Activated T-cell treated with anti-CD3 and anti-CD28 coated beads, Interleukin-2, amount 50 U/mL, for 72 hours (primary cell): ENCODE measurements at regions not wholly inside any gene's neighbourhood (a gene's known extent, or its start where the extent isn't known, plus 50 kb on each side); places are given as distances from the start of the nearest gene placed in this dataset.
"Not testable (repeated sequence)": the region's sequence is repeated elsewhere in the genome, so short reads cannot be mapped to it uniquely, and the experiment has no call there.

Experiments used
- ATAC-seq, 2 donors: fragments of 150-1000 bp; cut with Tn5 transposase; replicated peaks in 1 of 2; 2 replicates each; pipeline ENCODE4 v1.10.0; 2021; ENCODE audit warnings: moderate library complexity in 2 of 2, mild to moderate bottlenecking in 1 of 2
- DNase-seq, 2 donors: peaks; one replicate each; pipeline ENCODE4 v3.0.0; 2021 to 2022; ENCODE audit warnings: mixed read lengths in 1 of 2
- H3K27ac Mint-ChIP-seq: one replicate; pipeline ENCODE4 v1.8.0; 2022; ENCODE audit warnings: mild to moderate bottlenecking, moderate library complexity, mixed read lengths
- H3K27me3 Mint-ChIP-seq: one replicate; pipeline ENCODE4 v1.8.0; 2022; ENCODE audit warnings: low read depth, mixed read lengths
- H3K36me3 Mint-ChIP-seq, 2 donors: one replicate each; pipeline ENCODE4 v1.8.0; 2022; ENCODE audit warnings: mixed read lengths in 2 of 2, mild to moderate bottlenecking in 1 of 2; ENCODE audit not compliant: insufficient read depth in 2 of 2
- H3K4me1 Mint-ChIP-seq: one replicate; pipeline ENCODE4 v1.8.0; 2022; ENCODE audit warnings: low read depth, mixed read lengths
- H3K4me3 Mint-ChIP-seq, 2 donors: one replicate each; pipeline ENCODE4 v1.8.0; 2022; ENCODE audit warnings: mild to moderate bottlenecking in 2 of 2, mixed read lengths in 2 of 2, moderate library complexity in 2 of 2
- H3K9me3 Mint-ChIP-seq, 2 donors: one replicate each; pipeline ENCODE4 v1.8.0; 2022; ENCODE audit warnings: mixed read lengths in 2 of 2

- Mint-ChIP-seq H3K9me3 (peaks cover 2 to 4% of the 10 kb centered on the region in 2 donors), H3K27ac (no peak overlapping the region), H3K4me3 (no peak overlapping the region), H3K27me3 (no peaks in the 10 kb centered on the region), H3K36me3 (no peaks in the 10 kb centered on the region), H3K4me1 (no peaks in the 10 kb centered on the region)
- ATAC-seq (no peak), DNase-seq (no peak)
Measured at GRCh38 chr3:191068946-191069813, 129.9 kb upstream of the OSTN start.

GRCh38 chr3:191066669-191067068 is 132.4 kb upstream of the OSTN start:
- H3K36me3 Mint-ChIP-seq = no peaks in the 10 kb centered on the region
- H3K27me3 Mint-ChIP-seq = no peaks in the 10 kb centered on the region
- H3K27ac Mint-ChIP-seq = no peak overlapping the region
- ATAC-seq (no peak), DNase-seq (no peak)
- H3K4me1 Mint-ChIP-seq = no peaks in the 10 kb centered on the region
- H3K9me3 Mint-ChIP-seq = peaks cover 2 to 4% of the 10 kb centered on the region in 2 donors
- H3K4me3 Mint-ChIP-seq = no peak overlapping the region

GRCh38 chr3:191065181-191065805 is 133.7 kb upstream of the OSTN start:
- no peaks in the 10 kb centered on the region for H3K27me3 Mint-ChIP-seq
- H3K27ac Mint-ChIP-seq = no peak overlapping the region
- peaks cover 2 to 3% of the 10 kb centered on the region in 2 donors for H3K9me3 Mint-ChIP-seq
- H3K4me3 Mint-ChIP-seq = no peak overlapping the region
- no peak for DNase-seq
- no peaks in the 10 kb centered on the region for H3K4me1 Mint-ChIP-seq
- ATAC-seq = no peak
- no peaks in the 10 kb centered on the region for H3K36me3 Mint-ChIP-seq

GRCh38 chr3:191051037-191051436 is 148.0 kb upstream of the OSTN start:
- Mint-ChIP-seq H3K36me3 (no peaks in the 10 kb centered on the region), H3K4me3 (no peak overlapping the region), H3K27me3 (no peaks in the 10 kb centered on the region), H3K9me3 (peaks cover 2 to 3% of the 10 kb centered on the region in 2 donors), H3K4me1 (no peaks in the 10 kb centered on the region), H3K27ac (no peak overlapping the region)
- DNase-seq (no peak), ATAC-seq (no peak)

GRCh38 chr3:191047930-191048329 is 151.1 kb upstream of the OSTN start:
- no peak overlapping the region for H3K27ac Mint-ChIP-seq
- no peaks in the 10 kb centered on the region for H3K27me3 Mint-ChIP-seq
- H3K36me3 Mint-ChIP-seq = no peaks in the 10 kb centered on the region
- H3K4me1 Mint-ChIP-seq = no peaks in the 10 kb centered on the region
- peaks cover 2 to 3% of the 10 kb centered on the region in 2 donors for H3K9me3 Mint-ChIP-seq
- DNase-seq (no peak), ATAC-seq (no peak)
- H3K4me3 Mint-ChIP-seq = no peak overlapping the region

GRCh38 chr3:191030929-191031328 is 168.1 kb upstream of the OSTN start:
- no peak for DNase-seq
- no peak for ATAC-seq
- Mint-ChIP-seq H3K27ac (no peak overlapping the region), H3K4me3 (no peak overlapping the region), H3K4me1 (no peaks in the 10 kb centered on the region), H3K27me3 (no peaks in the 10 kb centered on the region), H3K36me3 (no peaks in the 10 kb centered on the region), H3K9me3 (no peaks in the 10 kb centered on the region)

GRCh38 chr3:191030491-191030890 is 168.0 kb upstream of the GMNC start:
- no peaks in the 10 kb centered on the region for H3K27me3 Mint-ChIP-seq
- H3K9me3 Mint-ChIP-seq = no peaks in the 10 kb centered on the region
- H3K4me3 Mint-ChIP-seq = no peak overlapping the region
- ATAC-seq (no peak), DNase-seq (no peak)
- H3K36me3 Mint-ChIP-seq = no peaks in the 10 kb centered on the region
- no peaks in the 10 kb centered on the region for H3K4me1 Mint-ChIP-seq
- H3K27ac Mint-ChIP-seq = no peak overlapping the region

- Mint-ChIP-seq H3K27ac (no peak overlapping the region), H3K4me1 (no peaks in the 10 kb centered on the region), H3K4me3 (no peak overlapping the region)
Measured at GRCh38 chr3:191026746-191027145, 164.3 kb upstream of the GMNC start.

GRCh38 chr3:191020730-191021396 is 158.4 kb upstream of the GMNC start:
- peak overlapping the region; percentile 75 for H3K27ac Mint-ChIP-seq
- DNase-seq (no peak), ATAC-seq (no peak)
- H3K27me3 Mint-ChIP-seq = no peaks in the 10 kb centered on the region
- H3K9me3 Mint-ChIP-seq = no peaks in the 10 kb centered on the region
- H3K4me1 Mint-ChIP-seq = no peaks in the 10 kb centered on the region
- H3K36me3 Mint-ChIP-seq = no peaks in the 10 kb centered on the region
- H3K4me3 Mint-ChIP-seq = no peak overlapping the region

More at GRCh38 chr3:191026746-191027145, 164.3 kb upstream of the GMNC start:
- DNase-seq = no peak
- Mint-ChIP-seq H3K9me3 (no peaks in the 10 kb centered on the region), H3K36me3 (no peaks in the 10 kb centered on the region), H3K27me3 (no peaks in the 10 kb centered on the region)
- no peak for ATAC-seq

- DNase-seq (no peak), ATAC-seq (no peak)
- H3K27me3 Mint-ChIP-seq = no peaks in the 10 kb centered on the region
- H3K4me1 Mint-ChIP-seq = no peaks in the 10 kb centered on the region
- no peaks in the 10 kb centered on the region for H3K36me3 Mint-ChIP-seq
- no peak overlapping the region for H3K27ac Mint-ChIP-seq
- H3K9me3 Mint-ChIP-seq = peaks cover 0 to 3% of the 10 kb centered on the region in 2 donors
- no peak overlapping the region for H3K4me3 Mint-ChIP-seq
Measured at GRCh38 chr3:191019855-191020254, 157.4 kb upstream of the GMNC start.

- not testable (repeated sequence) for H3K4me1 Mint-ChIP-seq, ATAC-seq, H3K4me3 Mint-ChIP-seq, H3K27me3 Mint-ChIP-seq, H3K27ac Mint-ChIP-seq, H3K36me3 Mint-ChIP-seq, DNase-seq
- H3K9me3 Mint-ChIP-seq = peaks cover 10 to 15% of the 10 kb centered on the region in 2 donors
Measured at GRCh38 chr3:191015960-191016359, 153.5 kb upstream of the GMNC start.

GRCh38 chr3:191008074-191008473 is 145.6 kb upstream of the GMNC start:
- DNase-seq = no peak
- no peaks in the 10 kb centered on the region for H3K4me1 Mint-ChIP-seq
- no peak overlapping the region for H3K27ac Mint-ChIP-seq
- no peak overlapping the region for H3K4me3 Mint-ChIP-seq
- H3K36me3 Mint-ChIP-seq = no peaks in the 10 kb centered on the region
- H3K9me3 Mint-ChIP-seq = peaks cover 5 to 6% of the 10 kb centered on the region in 2 donors
- ATAC-seq = no peak
- no peaks in the 10 kb centered on the region for H3K27me3 Mint-ChIP-seq

GRCh38 chr3:191005790-191006189 is 143.3 kb upstream of the GMNC start:
- DNase-seq (no peak), ATAC-seq (no peak)
- Mint-ChIP-seq H3K4me1 (no peaks in the 10 kb centered on the region), H3K36me3 (no peaks in the 10 kb centered on the region), H3K9me3 (peaks cover 0 to 1% of the 10 kb centered on the region in 2 donors), H3K27me3 (no peaks in the 10 kb centered on the region), H3K4me3 (no peak overlapping the region), H3K27ac (no peak overlapping the region)
